ENCODE measurements at regions not wholly inside any gene's neighbourhood (a gene's known extent, or its start where the extent isn't known, plus 50 kb on each side); places are given as distances from the start of the nearest gene placed in this dataset.

GRCh38 chr2:240327566-240327965 is 107.9 kb upstream of the GPC1 start:
- Mint-ChIP-seq H3K9me3 (peaks cover 14 to 21% of the 10 kb centered on the region in 2 donors), H3K27ac (no peak overlapping the region), H3K4me3 (no peak overlapping the region), H3K4me1 (no peaks in the 10 kb centered on the region), H3K27me3 (peaks cover 11% of the 10 kb centered on the region)
- no peak for DNase-seq
- no peak for ATAC-seq

- no peak for DNase-seq
- no peak for ATAC-seq
- no peak overlapping the region for H3K4me3 Mint-ChIP-seq
- peaks cover 18 to 28% of the 10 kb centered on the region in 2 donors for H3K9me3 Mint-ChIP-seq
- no peaks in the 10 kb centered on the region for H3K4me1 Mint-ChIP-seq
- peak overlapping the region; percentile 7 to 15 for H3K27ac Mint-ChIP-seq
- peaks cover 12% of the 10 kb centered on the region for H3K27me3 Mint-ChIP-seq
Observed at GRCh38 chr2:240328526-240328925, 106.9 kb upstream of the GPC1 start.

- ATAC-seq, result no peak
- H3K9me3 Mint-ChIP-seq, result peaks cover 18 to 28% of the 10 kb centered on the region in 2 donors
- no peak for DNase-seq
- H3K4me3 Mint-ChIP-seq, result no peak overlapping the region
- no peak overlapping the region for H3K27ac Mint-ChIP-seq
- no peaks in the 10 kb centered on the region for H3K4me1 Mint-ChIP-seq
- peaks cover 19% of the 10 kb centered on the region for H3K27me3 Mint-ChIP-seq
Observed at GRCh38 chr2:240329116-240329665, 106.3 kb upstream of the GPC1 start.

GRCh38 chr2:240329778-240330177 is 105.7 kb upstream of the GPC1 start:
- peaks cover 21% of the 10 kb centered on the region for H3K27me3 Mint-ChIP-seq
- ATAC-seq, result no peak

GRCh38 chr2:240333985-240334384 is 101.5 kb upstream of the GPC1 start:
- no peak for ATAC-seq
- DNase-seq, result no peak
- Mint-ChIP-seq H3K9me3 (peaks cover 18 to 28% of the 10 kb centered on the region in 2 donors), H3K27me3 (peaks cover 45% of the 10 kb centered on the region), H3K4me3 (no peak overlapping the region), H3K4me1 (no peaks in the 10 kb centered on the region), H3K27ac (no peak overlapping the region)

More at GRCh38 chr2:240329778-240330177, 105.7 kb upstream of the GPC1 start:
- Mint-ChIP-seq H3K27ac (no peak overlapping the region), H3K4me3 (no peak overlapping the region), H3K4me1 (no peaks in the 10 kb centered on the region), H3K9me3 (peaks cover 18 to 28% of the 10 kb centered on the region in 2 donors)
- DNase-seq, result no peak

GRCh38 chr2:240335061-240335460 is 100.4 kb upstream of the GPC1 start:
- H3K9me3 Mint-ChIP-seq, result peaks cover 18 to 28% of the 10 kb centered on the region in 2 donors
- H3K4me1 Mint-ChIP-seq, result no peaks in the 10 kb centered on the region
- DNase-seq (no peak), ATAC-seq (no peak)
- H3K27me3 Mint-ChIP-seq, result peaks cover 45% of the 10 kb centered on the region
- H3K4me3 Mint-ChIP-seq, result no peak overlapping the region
- no peak overlapping the region for H3K27ac Mint-ChIP-seq

GRCh38 chr2:240336820-240337427 is 98.5 kb upstream of the GPC1 start:
- H3K27ac Mint-ChIP-seq, result peak overlapping the region in 1 of 2 donors; percentile 14
- peaks cover 45% of the 10 kb centered on the region for H3K27me3 Mint-ChIP-seq
- DNase-seq (no peak), ATAC-seq (peak; percentile 40)
- peaks cover 10 to 14% of the 10 kb centered on the region in 2 donors for H3K9me3 Mint-ChIP-seq
- no peak overlapping the region for H3K4me3 Mint-ChIP-seq
- H3K4me1 Mint-ChIP-seq, result no peaks in the 10 kb centered on the region

GRCh38 chr2:240338274-240338673 is 97.2 kb upstream of the GPC1 start:
- H3K4me1 Mint-ChIP-seq, result no peaks in the 10 kb centered on the region
- ATAC-seq, result no peak
- no peak overlapping the region for H3K4me3 Mint-ChIP-seq
- H3K27me3 Mint-ChIP-seq, result peaks cover 43% of the 10 kb centered on the region
- DNase-seq, result no peak
- H3K9me3 Mint-ChIP-seq, result peaks cover 0 to 3% of the 10 kb centered on the region in 2 donors
- no peak overlapping the region for H3K27ac Mint-ChIP-seq

GRCh38 chr2:240339411-240340360 is 95.8 kb upstream of the GPC1 start:
- Mint-ChIP-seq H3K4me1 (no peaks in the 10 kb centered on the region), H3K27ac (no peak overlapping the region), H3K4me3 (no peak overlapping the region), H3K27me3 (peaks cover 32% of the 10 kb centered on the region), H3K9me3 (peaks cover 0 to 2% of the 10 kb centered on the region in 2 donors)
- DNase-seq (no peak), ATAC-seq (no peak)

GRCh38 chr2:240340361-240340761 is 95.1 kb upstream of the GPC1 start:
- no peak for DNase-seq
- H3K27me3 Mint-ChIP-seq, result peaks cover 25% of the 10 kb centered on the region
- ATAC-seq, result no peak
- H3K27ac Mint-ChIP-seq, result no peak overlapping the region
- H3K9me3 Mint-ChIP-seq, result peaks cover 0 to 9% of the 10 kb centered on the region in 2 donors
- no peak overlapping the region for H3K4me3 Mint-ChIP-seq
- no peaks in the 10 kb centered on the region for H3K4me1 Mint-ChIP-seq

- ATAC-seq (no peak), DNase-seq (no peak)
- Mint-ChIP-seq H3K27me3 (peaks cover 18% of the 10 kb centered on the region), H3K27ac (no peak overlapping the region), H3K4me3 (no peak overlapping the region), H3K4me1 (no peaks in the 10 kb centered on the region), H3K9me3 (peaks cover 0 to 10% of the 10 kb centered on the region in 2 donors)
Observed at GRCh38 chr2:240341064-240341463, 94.4 kb upstream of the GPC1 start.

GRCh38 chr2:240343548-240343947 is 91.9 kb upstream of the GPC1 start:
- Mint-ChIP-seq H3K4me1 (no peaks in the 10 kb centered on the region), H3K4me3 (no peak overlapping the region), H3K9me3 (peaks cover 0 to 10% of the 10 kb centered on the region in 2 donors), H3K27ac (no peak overlapping the region), H3K27me3 (peaks cover 7% of the 10 kb centered on the region)
- DNase-seq (no peak), ATAC-seq (no peak)

- H3K4me1 Mint-ChIP-seq, result no peaks in the 10 kb centered on the region
- H3K27me3 Mint-ChIP-seq, result peaks cover 14% of the 10 kb centered on the region
- no peak overlapping the region for H3K4me3 Mint-ChIP-seq
- ATAC-seq (no peak), DNase-seq (no peak)
- H3K27ac Mint-ChIP-seq, result no peak overlapping the region
- peaks cover 0 to 10% of the 10 kb centered on the region in 2 donors for H3K9me3 Mint-ChIP-seq
Observed at GRCh38 chr2:240344904-240345303, 90.6 kb upstream of the GPC1 start.

GRCh38 chr2:240346015-240346752 is 89.3 kb upstream of the GPC1 start:
- Mint-ChIP-seq H3K27ac (no peak overlapping the region), H3K27me3 (peaks cover 27% of the 10 kb centered on the region), H3K4me3 (no peak overlapping the region), H3K4me1 (no peaks in the 10 kb centered on the region), H3K9me3 (peaks cover 0 to 10% of the 10 kb centered on the region in 2 donors)
- DNase-seq (no peak), ATAC-seq (no peak)

GRCh38 chr2:240346753-240347372 is 88.6 kb upstream of the GPC1 start:
- no peak for DNase-seq
- Mint-ChIP-seq H3K27me3 (peaks cover 31% of the 10 kb centered on the region), H3K9me3 (peaks cover 0 to 10% of the 10 kb centered on the region in 2 donors), H3K4me3 (no peak overlapping the region), H3K27ac (no peak overlapping the region), H3K4me1 (no peaks in the 10 kb centered on the region)
- no peak for ATAC-seq
